Left renal cortex interstitium (tissue), 4 donors: ENCODE measurements at regions not wholly inside any gene's neighbourhood (a gene's known extent, or its start where the extent isn't known, plus 50 kb on each side); places are given as distances from the start of the nearest gene placed in this dataset.

Experiments
- DNase-seq, 4 donors: peaks; one replicate each; pipeline ENCODE4 v3.0.0-alpha.2; 2013; ENCODE audit warnings: low read depth in 4 of 4, low spot score in 2 of 4, missing footprints in 1 of 4

GRCh38 chr19:16000024-16000663, 51.3 kb downstream of the OR10H4 start:
- DNase-seq, result no peak

- DNase-seq, result peak in 1 of 4 donors; percentile 9
Measured at GRCh38 chr19:16001481-16002312, 52.9 kb downstream of the OR10H4 start.

GRCh38 chr19:16002406-16003384, 53.9 kb downstream of the OR10H4 start:
- DNase-seq, result no peak

GRCh38 chr19:16003391-16003790, 54.6 kb downstream of the OR10H4 start:
- no peak for DNase-seq

- DNase-seq, result no peak
Measured at GRCh38 chr19:16005925-16006324, 57.1 kb downstream of the OR10H4 start.

- DNase-seq, result no peak
Measured at GRCh38 chr19:16012552-16012951, 63.7 kb upstream of the TPM4 start.

- no peak for DNase-seq
Measured at GRCh38 chr19:16013181-16013850, 63.0 kb upstream of the TPM4 start.

- DNase-seq, result no peak
Measured at GRCh38 chr19:16013851-16014840, 62.1 kb upstream of the TPM4 start.

- DNase-seq, result no peak
Measured at GRCh38 chr19:16014923-16015804, 61.1 kb upstream of the TPM4 start.

- no peak for DNase-seq
Measured at GRCh38 chr19:16015805-16016173, 60.5 kb upstream of the TPM4 start.

GRCh38 chr19:16016226-16017137, 59.8 kb upstream of the TPM4 start:
- DNase-seq, result no peak

GRCh38 chr19:16017138-16017490, 59.2 kb upstream of the TPM4 start:
- DNase-seq, result no peak

GRCh38 chr19:16018106-16018755, 58.1 kb upstream of the TPM4 start:
- DNase-seq, result no peak

GRCh38 chr19:16018801-16019551, 57.3 kb upstream of the TPM4 start:
- DNase-seq, result no peak

- no peak for DNase-seq
Measured at GRCh38 chr19:16019691-16020448, 56.4 kb upstream of the TPM4 start.
